NCI-H2029 treated with DMSO at 0.1 percent for 48 hours (cell line): ENCODE measurements at regions not wholly inside any gene's neighbourhood (a gene's known extent, or its start where the extent isn't known, plus 50 kb on each side); places are given as distances from the start of the nearest gene placed in this dataset.
A peak's percentile ranks its signal among the peaks of the same experiment; 100 is the strongest.
"Not testable (repeated sequence)": the region's sequence is repeated elsewhere in the genome, so short reads cannot be mapped to it uniquely, and the experiment has no call there.

Experiments
- DNase-seq: peaks from one replicate; lab custom pipeline; 2025; lab: John Stamatoyannopoulos, UW

DNA sequence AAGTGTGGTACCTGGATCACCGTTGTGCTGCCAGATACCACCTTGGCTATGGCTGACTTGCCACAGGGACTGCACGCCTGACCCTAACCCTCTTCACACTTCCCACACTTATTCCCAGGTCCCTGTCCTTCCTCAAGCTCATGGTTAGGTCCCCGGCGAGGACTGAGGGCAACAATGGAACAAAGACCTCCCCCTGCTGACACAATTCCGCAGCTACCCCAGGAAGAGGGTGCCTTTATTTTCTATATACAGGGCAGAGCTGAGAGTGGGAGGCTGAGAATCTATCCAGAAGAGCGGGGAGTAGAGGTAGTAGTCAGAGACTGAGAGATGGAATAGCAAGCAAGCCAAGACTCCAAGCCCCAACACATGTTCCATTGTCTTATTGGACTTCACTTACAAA, 118.1 kb upstream of the SEM1 start:
- no peak for DNase-seq

- not testable (repeated sequence) for DNase-seq
Observed at GRCh38 chr7:96829121-96829520, 119.5 kb upstream of the SEM1 start.

DNA sequence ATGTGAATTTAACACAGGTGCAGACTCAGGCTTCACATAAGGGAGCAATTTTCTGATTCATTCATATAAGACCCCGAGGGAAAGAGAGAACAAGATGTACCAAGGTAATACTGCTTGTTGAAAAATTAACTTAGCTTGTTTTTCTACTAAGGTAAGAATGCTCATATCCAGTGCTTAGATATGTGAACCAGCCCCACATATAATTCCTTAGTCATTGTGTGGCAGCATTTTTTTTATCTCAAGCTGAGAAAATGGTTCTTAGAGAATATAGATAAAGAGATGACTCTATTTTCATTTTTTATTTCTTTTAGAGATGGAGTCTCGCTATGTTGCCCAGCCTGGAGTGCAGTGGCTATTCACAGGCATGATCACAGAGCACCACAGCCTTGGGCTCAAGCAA, 121.8 kb upstream of the SEM1 start:
- DNase-seq = no peak

- DNase-seq = no peak
Observed at GRCh38 chr7:96832092-96832662, 122.5 kb upstream of the SEM1 start.

DNA sequence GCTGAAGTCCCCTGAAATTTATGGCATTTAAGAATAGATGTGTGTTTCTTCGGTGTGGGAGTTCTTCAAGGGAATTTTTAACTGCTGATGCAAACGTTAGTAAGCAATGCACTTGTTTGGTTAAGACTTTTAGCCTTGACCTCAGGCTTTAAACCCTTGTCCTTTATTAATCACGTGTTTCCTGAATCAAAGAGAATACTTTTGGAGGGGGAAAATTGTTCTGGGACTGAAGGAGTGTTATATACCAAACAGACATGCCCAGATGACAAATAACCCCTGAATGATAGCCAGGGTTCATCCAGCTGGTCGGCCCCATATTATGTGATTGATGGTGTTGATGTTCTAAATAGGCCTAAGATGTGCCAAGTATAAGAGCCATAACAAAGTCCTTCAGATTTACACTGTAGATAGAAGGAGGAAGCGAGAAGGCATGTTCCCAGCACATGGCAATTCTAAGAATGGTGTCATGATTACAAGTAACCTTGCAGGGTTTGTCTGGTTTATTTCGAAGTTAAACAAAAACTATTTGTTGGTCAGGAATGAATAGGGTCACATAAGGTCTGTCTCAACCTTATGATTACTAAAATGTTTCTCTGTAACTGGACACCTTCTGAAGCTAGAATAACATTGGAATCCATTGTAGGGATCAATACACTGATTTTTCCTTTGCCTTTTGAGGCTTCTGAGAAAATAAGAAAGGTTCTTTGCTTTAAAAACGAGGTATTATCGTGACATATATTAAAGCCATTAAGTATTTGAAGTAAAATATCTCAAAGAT, 124.2 kb upstream of the SEM1 start:
- DNase-seq = no peak

DNA sequence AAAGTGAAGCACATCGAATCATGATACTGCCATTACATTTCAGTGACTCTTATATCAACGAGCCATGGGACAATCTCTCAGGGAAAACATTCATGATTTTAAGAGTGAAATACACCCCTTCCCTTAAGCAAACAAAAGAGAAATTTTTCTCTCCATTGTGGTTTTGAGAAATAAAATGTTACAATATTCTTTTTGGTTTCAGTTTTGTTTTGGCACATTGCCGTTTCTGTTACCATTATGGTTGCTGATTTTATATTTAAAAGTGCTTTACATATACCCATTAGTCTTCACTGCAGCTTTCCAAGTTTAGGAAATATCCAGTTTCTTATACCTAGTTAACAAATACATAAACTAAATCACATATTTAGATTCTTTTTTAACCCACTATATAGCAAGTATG, 126.8 kb upstream of the SEM1 start:
- no peak for DNase-seq

GRCh38 chr7:96837593-96837992, 127.9 kb upstream of the SEM1 start:
- DNase-seq = no peak

DNA sequence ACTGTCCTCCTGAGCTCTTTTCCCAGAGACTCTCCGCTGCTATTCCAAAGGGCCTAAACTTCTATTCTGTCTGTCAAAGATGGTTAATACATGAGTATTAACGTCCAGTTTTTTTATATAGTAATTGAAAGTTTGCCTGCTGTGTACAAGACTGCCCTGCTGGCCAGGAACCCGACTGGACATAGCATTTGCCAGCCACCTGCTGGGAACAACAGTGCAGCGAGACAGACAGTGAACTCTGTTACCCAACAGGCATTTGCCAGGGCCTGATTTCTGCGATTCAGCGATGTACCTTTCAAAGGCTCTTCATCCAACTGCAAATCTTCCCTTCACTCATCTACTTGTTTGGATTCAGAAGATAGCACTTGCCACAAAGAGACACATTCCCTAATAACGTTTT, 128.8 kb upstream of the SEM1 start:
- DNase-seq = no peak

DNA sequence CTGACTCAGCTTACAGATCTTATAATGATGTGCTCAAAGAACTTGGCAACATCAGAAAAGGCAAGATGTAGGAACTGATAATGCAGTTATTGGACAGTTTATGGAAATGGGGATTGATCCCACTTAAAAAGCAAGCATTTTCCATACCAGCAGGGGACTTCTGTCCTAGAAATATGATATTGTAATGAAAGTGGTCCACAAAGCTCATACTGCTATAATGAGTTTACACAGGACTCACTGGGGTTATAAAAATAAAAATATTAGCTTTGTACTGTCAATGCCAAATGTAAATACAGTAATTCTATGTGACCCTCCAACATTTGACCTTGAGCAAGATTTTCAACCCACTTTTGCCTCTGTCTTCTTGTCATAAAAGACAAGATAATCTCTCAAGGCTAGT, 145.5 kb upstream of the SEM1 start:
- no peak for DNase-seq

DNA sequence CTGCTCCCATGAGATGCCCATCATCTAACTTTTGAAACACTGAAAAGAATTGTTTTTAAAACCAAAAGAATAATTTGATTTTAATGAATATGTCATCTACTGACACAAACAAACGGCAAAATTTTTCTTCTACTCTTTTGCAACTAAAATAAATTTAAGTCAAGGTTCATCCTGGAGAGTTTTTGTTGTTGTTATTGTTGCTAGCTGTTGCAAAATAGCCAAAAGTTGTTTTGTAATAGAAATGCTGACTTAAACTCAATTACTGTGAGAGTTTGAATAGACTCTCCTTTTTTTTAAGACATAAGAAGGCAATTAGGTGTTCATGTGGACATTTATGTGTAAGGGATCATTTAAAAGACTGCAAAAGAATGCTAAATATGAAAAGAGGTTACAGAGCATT, 146.0 kb upstream of the SEM1 start:
- DNase-seq = no peak

DNA sequence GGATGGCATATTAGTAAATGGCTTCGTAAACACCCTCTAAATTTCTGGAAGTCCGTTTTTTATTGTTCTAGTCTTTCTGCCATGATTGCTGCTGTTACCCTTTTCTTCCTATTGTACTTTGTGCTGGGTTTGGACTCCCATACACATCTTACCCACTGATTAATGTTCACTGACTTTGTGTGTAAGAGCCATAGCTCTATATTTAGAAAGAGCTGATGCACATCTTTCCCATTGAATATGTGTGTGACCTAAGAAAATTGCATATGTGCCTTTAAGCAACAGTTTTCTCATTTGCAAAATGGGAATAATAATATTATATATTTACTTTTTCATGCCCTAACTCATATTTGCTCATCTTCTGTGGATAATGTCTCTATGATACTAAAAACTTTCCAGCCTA, 135.8 kb upstream of the DLX6 start:
- DNase-seq = no peak

- no peak for DNase-seq
Observed at GRCh38 chr7:96870185-96870584, 135.2 kb upstream of the DLX6 start.

DNA sequence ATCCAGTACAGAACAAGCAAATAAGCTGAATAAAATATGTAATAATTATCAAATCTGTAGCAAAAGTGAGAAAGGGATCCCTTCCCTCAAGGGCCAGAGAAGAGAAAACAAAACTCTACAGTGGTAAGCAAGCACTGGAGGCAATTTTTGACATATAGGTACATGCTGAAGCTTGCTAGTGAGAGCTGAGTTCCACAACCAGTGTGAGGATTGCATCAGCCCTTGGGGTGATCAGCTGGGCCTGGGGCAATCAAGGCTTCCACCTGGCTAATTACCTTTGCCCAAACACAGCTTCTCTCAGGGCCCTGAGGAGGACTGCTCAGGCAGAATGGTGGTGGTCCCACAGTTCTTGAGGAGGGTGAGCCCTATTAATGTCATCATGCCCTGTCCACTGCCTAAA, 134.4 kb upstream of the DLX6 start:
- no peak for DNase-seq

- DNase-seq = no peak
Observed at GRCh38 chr7:96887426-96887825, 117.9 kb upstream of the DLX6 start.

GRCh38 chr7:96899108-96899507, 106.2 kb upstream of the DLX6 start:
- DNase-seq = no peak

GRCh38 chr7:96901822-96902445, 103.4 kb upstream of the DLX6 start:
- peak; percentile 40 for DNase-seq

- no peak for DNase-seq
Observed at GRCh38 chr7:96903906-96904305, 101.4 kb upstream of the DLX6 start.

DNA sequence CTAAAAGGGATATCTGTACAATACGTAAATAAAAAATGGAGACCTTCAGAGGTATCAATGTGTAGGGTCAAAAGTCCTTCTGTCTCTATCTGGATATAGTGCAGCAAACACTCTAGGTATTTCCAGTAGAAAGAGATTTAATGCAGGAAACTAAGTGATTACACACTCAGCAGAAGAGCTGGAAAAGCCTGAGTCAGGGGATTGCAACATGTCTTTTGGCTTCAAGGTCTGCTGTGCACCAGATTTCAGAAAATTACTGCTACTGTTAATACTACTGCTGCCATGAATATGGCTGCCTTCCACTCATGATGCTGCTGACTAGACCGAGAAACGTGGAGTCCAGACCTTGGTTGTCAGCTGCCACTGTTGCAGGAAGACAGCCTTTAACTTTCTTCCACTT, 94.9 kb upstream of the DLX6 start:
- DNase-seq = no peak

- DNase-seq = no peak
Observed at GRCh38 chr7:96915029-96915428, 90.3 kb upstream of the DLX6 start.

- no peak for DNase-seq
Observed at GRCh38 chr7:96920064-96920463, 85.3 kb upstream of the DLX6 start.

DNA sequence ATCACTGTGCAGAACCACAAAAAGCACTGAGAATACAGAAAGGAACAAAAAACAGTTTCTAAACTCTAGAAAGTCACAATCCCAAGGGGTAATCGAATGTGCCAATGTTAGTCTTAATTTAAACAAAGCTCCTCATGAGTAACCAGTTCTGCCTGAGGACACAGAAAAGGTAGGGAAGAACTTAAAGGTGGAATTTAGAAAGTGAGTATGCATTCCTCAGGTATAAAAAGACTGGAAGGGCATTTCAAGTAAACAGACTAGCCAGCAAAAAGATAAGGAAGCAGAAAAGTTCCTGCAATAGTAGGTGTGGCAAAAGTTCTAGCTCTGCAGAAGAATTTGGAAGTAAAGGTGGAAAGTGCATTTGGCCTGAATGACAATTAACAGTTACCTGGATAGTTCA, 84.6 kb upstream of the DLX6 start:
- no peak for DNase-seq

GRCh38 chr7:96921231-96921630, 84.1 kb upstream of the DLX6 start:
- DNase-seq = no peak

DNA sequence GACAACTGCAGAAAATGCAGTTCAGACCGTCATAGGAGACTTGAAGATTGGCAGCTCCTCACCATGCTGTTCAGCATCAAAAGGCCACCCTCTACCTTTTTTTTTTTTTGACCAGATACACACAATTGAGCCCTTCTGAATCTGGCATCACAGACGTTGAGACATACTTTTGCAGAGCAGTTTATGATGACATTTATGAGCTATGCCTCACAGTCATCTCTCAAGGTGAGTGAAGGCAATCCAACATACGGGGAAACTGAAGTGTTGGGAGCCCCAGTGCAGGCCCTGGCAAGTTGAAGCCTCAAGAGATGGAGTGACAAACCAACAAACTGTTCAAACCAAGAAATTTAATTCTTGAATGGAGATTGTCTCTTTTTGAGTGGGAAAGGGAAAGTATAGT, 83.6 kb upstream of the DLX6 start:
- DNase-seq = no peak

DNA sequence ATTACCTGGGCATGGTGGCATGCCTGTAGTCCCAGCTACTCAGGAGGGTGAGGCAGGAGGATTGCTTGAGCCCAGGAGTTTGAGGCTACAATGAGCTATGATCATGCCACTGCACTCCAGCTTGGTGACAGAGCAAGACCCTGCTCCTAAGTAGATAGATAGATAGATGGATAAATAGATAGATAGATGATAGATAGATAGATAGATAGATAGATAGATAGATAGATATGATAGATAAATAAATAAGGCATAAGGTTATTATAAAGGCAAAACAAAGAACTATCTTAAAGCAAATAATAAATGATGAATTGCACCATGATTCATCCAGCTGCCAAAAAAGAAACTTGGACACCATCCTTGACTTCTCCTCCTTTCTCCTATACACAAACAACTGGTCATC, 82.0 kb upstream of the DLX6 start:
- DNase-seq = not testable (repeated sequence)
